Glutamatergic neuron (in vitro differentiated cells): ENCODE measurements at regions not wholly inside any gene's neighbourhood (a gene's known extent, or its start where the extent isn't known, plus 50 kb on each side); places are given as distances from the start of the nearest gene placed in this dataset.

Experiments
- DNase-seq: peaks from one replicate; pipeline ENCODE4 v3.0.0; 2022
- H3K27ac Mint-ChIP-seq: one replicate; pipeline ENCODE4 v1.8.0; 2020; ENCODE audit warnings: mild to moderate bottlenecking, mixed read lengths, inconsistent platforms; ENCODE audit not compliant: unreplicated experiment
- H3K27me3 Mint-ChIP-seq: one replicate; pipeline ENCODE4 v1.8.0; 2020; ENCODE audit warnings: mild to moderate bottlenecking, moderate library complexity, mixed read lengths, inconsistent platforms; ENCODE audit not compliant: unreplicated experiment
- H3K36me3 Mint-ChIP-seq: one replicate; pipeline ENCODE4 v1.8.0; 2020; ENCODE audit warnings: mild to moderate bottlenecking, mixed read lengths, inconsistent platforms; ENCODE audit not compliant: unreplicated experiment
- H3K4me1 Mint-ChIP-seq: one replicate; pipeline ENCODE4 v1.8.0; 2020; ENCODE audit warnings: mild to moderate bottlenecking, low read depth, mixed read lengths, inconsistent platforms; ENCODE audit not compliant: unreplicated experiment
- H3K4me3 Mint-ChIP-seq: one replicate; pipeline ENCODE4 v1.8.0; 2020; ENCODE audit warnings: mild to moderate bottlenecking, mixed read lengths, inconsistent platforms; ENCODE audit not compliant: unreplicated experiment
- H3K9me3 Mint-ChIP-seq: one replicate; pipeline ENCODE4 v1.8.0; 2020; ENCODE audit warnings: mild to moderate bottlenecking, moderate library complexity, mixed read lengths, inconsistent platforms; ENCODE audit not compliant: unreplicated experiment
- TF ChIP-seq, protein P1 (sequence below): fragments of 200-600 bp; sonication (generic); IDR thresholded peaks from one replicate; pipeline ENCODE4 v1.5.0; 2021; ENCODE audit not compliant: partially characterized antibody, unreplicated experiment

- Mint-ChIP-seq H3K27me3 (no peaks in the 10 kb centered on the region), H3K4me1 (no peaks in the 10 kb centered on the region), H3K27ac (no peak overlapping the region), H3K4me3 (no peak overlapping the region), H3K9me3 (no peaks in the 10 kb centered on the region), H3K36me3 (no peaks in the 10 kb centered on the region)
- no peak for DNase-seq
- TF ChIP-seq, protein P1, sequence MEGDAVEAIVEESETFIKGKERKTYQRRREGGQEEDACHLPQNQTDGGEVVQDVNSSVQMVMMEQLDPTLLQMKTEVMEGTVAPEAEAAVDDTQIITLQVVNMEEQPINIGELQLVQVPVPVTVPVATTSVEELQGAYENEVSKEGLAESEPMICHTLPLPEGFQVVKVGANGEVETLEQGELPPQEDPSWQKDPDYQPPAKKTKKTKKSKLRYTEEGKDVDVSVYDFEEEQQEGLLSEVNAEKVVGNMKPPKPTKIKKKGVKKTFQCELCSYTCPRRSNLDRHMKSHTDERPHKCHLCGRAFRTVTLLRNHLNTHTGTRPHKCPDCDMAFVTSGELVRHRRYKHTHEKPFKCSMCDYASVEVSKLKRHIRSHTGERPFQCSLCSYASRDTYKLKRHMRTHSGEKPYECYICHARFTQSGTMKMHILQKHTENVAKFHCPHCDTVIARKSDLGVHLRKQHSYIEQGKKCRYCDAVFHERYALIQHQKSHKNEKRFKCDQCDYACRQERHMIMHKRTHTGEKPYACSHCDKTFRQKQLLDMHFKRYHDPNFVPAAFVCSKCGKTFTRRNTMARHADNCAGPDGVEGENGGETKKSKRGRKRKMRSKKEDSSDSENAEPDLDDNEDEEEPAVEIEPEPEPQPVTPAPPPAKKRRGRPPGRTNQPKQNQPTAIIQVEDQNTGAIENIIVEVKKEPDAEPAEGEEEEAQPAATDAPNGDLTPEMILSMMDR = no peak
Measured at GRCh38 chr2:19033240-19033639, 325.2 kb downstream of the OSR1 start.

DNA sequence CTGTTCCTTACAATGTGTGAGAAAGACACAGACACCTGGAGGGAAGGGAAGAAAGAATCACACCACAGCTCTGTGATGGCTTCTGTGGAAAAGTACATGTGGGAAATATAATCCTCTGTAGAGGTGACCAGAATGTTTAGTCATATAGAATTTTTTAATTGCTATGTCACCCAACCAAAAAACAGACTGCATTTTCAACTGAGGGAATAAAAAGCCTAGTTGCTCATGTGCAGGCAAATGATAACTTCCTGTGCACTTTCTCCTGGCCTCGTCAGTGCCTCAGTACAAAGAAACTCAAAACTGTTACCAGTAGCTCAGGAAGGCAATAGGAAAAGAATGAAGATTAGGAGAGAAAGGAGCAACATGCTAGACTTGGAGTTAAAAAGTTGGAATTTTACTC, 326.8 kb downstream of the OSR1 start:
- Mint-ChIP-seq H3K4me1 (no peaks in the 10 kb centered on the region), H3K27me3 (no peaks in the 10 kb centered on the region), H3K36me3 (no peaks in the 10 kb centered on the region), H3K27ac (no peak overlapping the region), H3K9me3 (no peaks in the 10 kb centered on the region), H3K4me3 (no peak overlapping the region)
- TF ChIP-seq, protein P1 = no peak
- DNase-seq = no peak

DNA sequence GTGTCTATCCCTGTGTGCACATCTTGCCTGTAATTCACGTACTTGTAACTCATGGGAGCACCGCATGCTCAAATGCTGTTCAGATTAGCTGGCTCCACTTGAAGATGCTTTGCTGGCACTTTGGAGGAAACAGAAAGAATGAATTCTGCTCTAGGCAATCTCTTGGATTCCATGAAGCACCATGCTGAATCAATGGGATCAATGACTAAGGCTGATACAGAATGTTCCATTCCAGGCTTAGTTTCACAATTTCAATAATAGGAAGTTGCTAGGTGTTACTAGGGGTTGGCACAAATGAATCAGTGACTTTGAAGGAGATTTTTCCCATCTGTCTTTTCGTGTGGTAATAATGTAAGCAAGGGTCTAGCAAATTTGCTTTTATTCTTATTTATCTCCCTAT, 328.8 kb downstream of the OSR1 start:
- Mint-ChIP-seq H3K27ac (no peak overlapping the region), H3K4me1 (no peaks in the 10 kb centered on the region), H3K27me3 (no peaks in the 10 kb centered on the region), H3K4me3 (no peak overlapping the region), H3K36me3 (no peaks in the 10 kb centered on the region), H3K9me3 (no peaks in the 10 kb centered on the region)
- no peak for DNase-seq
- TF ChIP-seq, protein P1 = no peak

- peaks cover 2% of the 10 kb centered on the region for H3K9me3 Mint-ChIP-seq
- H3K27me3 Mint-ChIP-seq = no peaks in the 10 kb centered on the region
- H3K27ac Mint-ChIP-seq = no peak overlapping the region
- H3K4me3 Mint-ChIP-seq = no peak overlapping the region
- DNase-seq = no peak
- no peaks in the 10 kb centered on the region for H3K36me3 Mint-ChIP-seq
- no peaks in the 10 kb centered on the region for H3K4me1 Mint-ChIP-seq
- TF ChIP-seq, protein P1 = no peak
Measured at GRCh38 chr2:19028587-19029375, 329.6 kb downstream of the OSR1 start.

DNA sequence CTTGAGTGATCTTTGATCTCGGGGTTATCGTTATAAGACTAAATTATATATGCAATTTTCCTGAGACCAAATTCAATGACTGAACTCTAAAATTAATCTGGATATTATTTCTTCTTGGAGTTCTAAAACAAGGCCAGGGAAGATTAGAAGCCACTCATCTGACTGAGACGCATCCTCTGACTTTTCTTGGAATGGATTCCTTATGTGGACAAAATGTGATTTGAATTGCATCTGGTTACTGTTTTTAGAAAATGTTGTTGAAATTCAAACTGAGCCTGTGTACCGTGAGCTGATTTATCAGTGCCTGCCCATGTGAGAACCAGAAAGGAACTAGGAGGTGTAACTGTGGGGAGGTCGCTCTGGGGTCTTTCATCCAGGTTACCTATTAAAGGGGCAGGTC, 330.8 kb downstream of the OSR1 start:
- Mint-ChIP-seq H3K4me1 (no peaks in the 10 kb centered on the region), H3K27me3 (no peaks in the 10 kb centered on the region), H3K27ac (no peak overlapping the region), H3K36me3 (no peaks in the 10 kb centered on the region), H3K9me3 (peaks cover 2% of the 10 kb centered on the region), H3K4me3 (no peak overlapping the region)
- no peak for DNase-seq
- TF ChIP-seq, protein P1 = no peak
